HTR-8/SVneo (cell line): ENCODE measurements at regions not wholly inside any gene's neighbourhood (a gene's known extent, or its start where the extent isn't known, plus 50 kb on each side); places are given as distances from the start of the nearest gene placed in this dataset.
"Not testable (repeated sequence)": the region's sequence is repeated elsewhere in the genome, so short reads cannot be mapped to it uniquely, and the experiment has no call there.

ENCODE experiments used
- DNase-seq: peaks from one replicate; pipeline ENCODE4 v3.0.0; 2011; ENCODE audit warnings: low spot score, mixed read lengths; ENCODE audit not compliant: insufficient read length
- FAIRE-seq: peaks from 2 replicates; lab custom pipeline; 2011; peaks lifted over from hg19 to GRCh38; lab: Jason Lieb, UNC

GRCh38 chr7:81887098-81888090, 117.5 kb upstream of the HGF start:
- no peak for DNase-seq
- no peak for FAIRE-seq

GRCh38 chr7:81886211-81886764, 116.4 kb upstream of the HGF start:
- no peak for FAIRE-seq
- DNase-seq, result no peak

- no peak for DNase-seq
- no peak for FAIRE-seq
These were observed 115.0 kb upstream of the HGF start for GRCh38 chr7:81884817-81885216.

GRCh38 chr7:81883801-81884393, 114.0 kb upstream of the HGF start:
- DNase-seq (no peak), FAIRE-seq (no peak)

- FAIRE-seq, result no peak
- DNase-seq, result no peak
These were observed 112.2 kb upstream of the HGF start for GRCh38 chr7:81882086-81882485.

- FAIRE-seq (no peak), DNase-seq (no peak)
These were observed 108.0 kb upstream of the HGF start for GRCh38 chr7:81877890-81878289.

GRCh38 chr7:81873559-81873958, 103.7 kb upstream of the HGF start:
- no peak for DNase-seq
- FAIRE-seq, result no peak

GRCh38 chr7:81871606-81872265, 101.9 kb upstream of the HGF start:
- DNase-seq, result no peak
- FAIRE-seq, result no peak

- no peak for DNase-seq
- no peak for FAIRE-seq
These were observed 100.8 kb upstream of the HGF start for GRCh38 chr7:81870608-81871007.

GRCh38 chr7:81869670-81870069, 99.8 kb upstream of the HGF start:
- DNase-seq, result no peak
- no peak for FAIRE-seq

- no peak for FAIRE-seq
- no peak for DNase-seq
These were observed 95.9 kb upstream of the HGF start for GRCh38 chr7:81865754-81866153.

GRCh38 chr7:81859433-81859832, 89.6 kb upstream of the HGF start:
- FAIRE-seq (no peak), DNase-seq (no peak)

GRCh38 chr7:81858820-81859219, 89.0 kb upstream of the HGF start:
- FAIRE-seq, result not testable (repeated sequence)

GRCh38 chr7:81857385-81857784, 87.5 kb upstream of the HGF start:
- FAIRE-seq, result no peak
- DNase-seq, result no peak

More at GRCh38 chr7:81858820-81859219, 89.0 kb upstream of the HGF start:
- DNase-seq, result not testable (repeated sequence)

GRCh38 chr7:81854518-81854917, 84.7 kb upstream of the HGF start:
- FAIRE-seq, result no peak

GRCh38 chr7:81852701-81853100, 82.9 kb upstream of the HGF start:
- FAIRE-seq, result no peak

More at GRCh38 chr7:81854518-81854917, 84.7 kb upstream of the HGF start:
- DNase-seq, result no peak

GRCh38 chr7:81851413-81851812, 81.6 kb upstream of the HGF start:
- no peak for FAIRE-seq
- DNase-seq, result no peak

More at GRCh38 chr7:81852701-81853100, 82.9 kb upstream of the HGF start:
- DNase-seq, result no peak

- no peak for DNase-seq
- no peak for FAIRE-seq
These were observed 76.6 kb upstream of the HGF start for GRCh38 chr7:81846398-81846797.

GRCh38 chr7:81845744-81846241, 75.9 kb upstream of the HGF start:
- no peak for DNase-seq
- FAIRE-seq, result no peak

GRCh38 chr7:81843657-81844056, 73.8 kb upstream of the HGF start:
- FAIRE-seq, DNase-seq: not testable (repeated sequence)
